GM18951 (cell line): ENCODE measurements at regions not wholly inside any gene's neighbourhood (a gene's known extent, or its start where the extent isn't known, plus 50 kb on each side); places are given as distances from the start of the nearest gene placed in this dataset.

Source experiments
- POLR2A ChIP-seq: IDR thresholded peaks from 4 replicates; pipeline ENCODE4 v1.6.1; 2011; ENCODE audit warnings: mild to moderate bottlenecking; ENCODE audit not compliant: insufficient read length, insufficient read depth; ENCODE audit errors: extremely low read depth
- in situ Hi-C: fragments of 300-500 bp; cut with MboI; formaldehyde crosslinking; loops from one replicate; pipeline ENCODE4 v1.12.0; 2022; ENCODE audit warnings: low sequenced_read_pairs, mixed read lengths, inconsistent platforms; ENCODE audit not compliant: unreplicated experiment

DNA sequence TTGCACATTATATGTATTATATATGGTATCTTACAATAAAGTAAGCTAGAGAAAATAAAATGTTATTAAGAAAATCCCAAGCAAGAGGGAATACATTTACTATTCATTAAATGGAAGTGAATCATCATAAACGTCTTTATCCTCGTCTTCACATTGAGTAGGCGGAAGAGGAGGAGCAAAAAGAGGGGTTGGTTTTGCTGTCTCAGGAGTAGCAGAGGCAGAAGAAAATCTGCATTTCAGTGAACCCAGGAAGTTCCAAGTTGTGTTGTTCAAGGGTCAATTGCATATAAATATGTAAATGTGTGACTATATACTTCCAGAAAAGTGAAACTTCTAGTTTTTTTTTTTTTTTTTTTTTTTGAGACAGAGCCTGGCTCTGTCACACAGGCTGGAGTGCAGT lies 301.4 kb downstream of the TMA16 start:
- in situ Hi-C loops: no loop called here
- no peak for TF ChIP-seq POLR2A

DNA sequence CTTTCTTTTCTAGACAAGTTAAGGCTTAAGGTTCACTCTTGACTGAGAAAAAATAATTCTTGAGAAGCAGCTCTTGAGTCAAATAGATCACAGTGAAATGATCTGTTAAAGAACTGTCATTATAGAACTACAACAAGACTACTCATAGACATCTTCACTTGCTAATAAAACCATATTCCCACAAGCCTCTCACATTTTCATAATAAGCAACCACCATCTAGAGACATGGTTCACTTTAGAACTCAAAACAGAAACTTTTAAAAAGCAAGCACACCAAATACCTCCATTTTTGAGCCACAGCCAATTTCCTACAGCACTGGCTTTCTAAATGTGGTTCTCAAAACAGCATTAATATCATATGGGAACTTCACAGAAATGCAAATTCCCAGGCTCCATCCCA lies 309.5 kb downstream of the TMA16 start:
- in situ Hi-C loops: no loop called here
- TF ChIP-seq POLR2A: no peak

DNA sequence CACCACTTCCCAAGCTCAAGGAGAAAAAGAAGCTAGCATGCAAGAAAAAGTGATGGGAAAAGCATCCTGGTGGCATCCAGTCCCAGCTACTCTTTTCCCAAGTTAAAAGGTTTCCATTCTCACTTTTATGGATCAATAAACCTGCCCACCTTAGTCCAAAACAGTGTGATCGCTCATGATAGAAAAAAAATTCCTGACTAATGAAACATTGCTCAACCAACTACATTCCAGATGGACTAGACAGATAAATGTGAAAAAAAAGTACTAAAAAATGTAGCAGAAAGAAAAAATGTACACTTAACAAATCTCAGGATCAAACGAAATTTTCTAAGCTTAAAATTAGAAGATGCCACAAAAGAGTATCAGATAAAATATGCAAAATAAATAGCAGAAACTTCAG lies 312.2 kb downstream of the TMA16 start:
- TF ChIP-seq POLR2A: no peak
- in situ Hi-C loops: no loop called here

DNA sequence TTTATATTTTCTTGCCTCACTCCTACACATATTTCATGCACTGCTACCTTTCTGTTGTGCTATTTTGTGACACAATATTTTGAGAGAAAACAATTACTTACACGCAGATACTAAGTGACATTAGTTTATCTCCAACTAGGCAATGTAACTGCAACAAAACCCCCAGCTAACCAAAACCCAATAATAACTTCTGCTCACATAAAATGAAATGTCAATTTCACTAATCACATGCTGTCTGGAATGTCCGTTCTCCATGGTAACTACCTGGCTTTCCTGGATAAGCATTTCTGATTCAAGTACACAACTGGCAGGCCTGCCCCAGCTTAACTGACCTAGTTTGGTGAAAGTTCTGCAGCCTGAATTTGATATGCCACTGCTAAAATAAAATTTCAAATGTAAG lies 313.5 kb downstream of the TMA16 start:
- in situ Hi-C loops: no loop called here
- TF ChIP-seq POLR2A: no peak

DNA sequence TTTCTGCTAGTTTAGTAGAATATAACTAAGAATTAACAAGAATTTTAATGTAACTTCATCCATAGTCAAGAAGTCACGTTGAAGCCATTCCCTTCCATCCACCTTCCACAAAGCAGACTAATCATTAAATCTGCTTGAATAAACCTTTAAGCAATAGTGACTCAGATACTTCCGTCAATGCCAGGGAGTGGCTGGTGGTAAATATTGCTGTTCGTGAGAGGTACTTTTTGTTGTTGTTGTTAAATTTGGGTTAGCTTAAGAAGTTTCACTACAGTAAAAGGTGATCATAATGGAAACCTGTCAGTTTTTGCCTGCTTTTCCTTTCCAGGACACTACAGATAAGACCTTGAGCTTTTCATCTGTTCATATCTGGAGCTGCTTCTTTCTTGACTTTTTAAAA lies 316.3 kb downstream of the TMA16 start:
- in situ Hi-C loops: no loop called here
- TF ChIP-seq POLR2A: no peak

DNA sequence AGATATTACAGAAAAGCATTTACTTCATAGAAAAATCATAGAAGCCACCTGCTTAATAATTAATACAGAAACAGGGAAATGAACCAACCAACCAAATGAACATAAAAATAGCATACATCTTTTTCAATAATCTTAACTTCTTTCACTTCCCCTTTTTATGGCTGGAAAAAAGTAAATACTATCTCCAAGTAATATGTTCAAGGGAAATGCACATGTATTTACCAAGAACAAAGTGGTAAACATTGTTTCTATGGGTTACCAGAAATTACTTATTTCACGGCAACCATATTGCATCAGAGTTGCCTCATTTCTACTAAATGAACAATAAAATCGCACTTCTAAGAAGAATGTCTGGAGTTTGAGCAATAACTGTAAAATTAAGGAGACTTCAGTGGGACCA lies 321.3 kb downstream of the TMA16 start:
- TF ChIP-seq POLR2A: no peak
- in situ Hi-C loops: no loop called here

DNA sequence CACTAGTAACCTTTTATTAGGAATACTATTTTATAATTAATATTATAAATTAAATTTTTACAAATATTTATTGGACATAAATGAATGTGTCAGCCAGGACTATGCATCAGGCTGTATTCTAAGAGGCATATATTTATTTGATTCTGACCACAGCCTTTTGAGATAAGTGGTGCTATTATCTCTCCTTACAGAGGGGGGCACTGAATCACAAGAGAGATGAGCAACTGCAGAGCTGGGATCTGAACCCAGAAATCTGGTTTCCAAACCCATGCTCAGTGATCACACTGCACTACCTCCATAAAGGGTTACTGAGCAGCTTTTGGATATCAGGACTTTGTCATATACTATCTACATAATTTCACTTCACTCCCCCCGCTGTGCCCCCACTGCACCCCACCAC lies 322.0 kb downstream of the TMA16 start:
- TF ChIP-seq POLR2A: no peak
- in situ Hi-C loops: no loop called here

DNA sequence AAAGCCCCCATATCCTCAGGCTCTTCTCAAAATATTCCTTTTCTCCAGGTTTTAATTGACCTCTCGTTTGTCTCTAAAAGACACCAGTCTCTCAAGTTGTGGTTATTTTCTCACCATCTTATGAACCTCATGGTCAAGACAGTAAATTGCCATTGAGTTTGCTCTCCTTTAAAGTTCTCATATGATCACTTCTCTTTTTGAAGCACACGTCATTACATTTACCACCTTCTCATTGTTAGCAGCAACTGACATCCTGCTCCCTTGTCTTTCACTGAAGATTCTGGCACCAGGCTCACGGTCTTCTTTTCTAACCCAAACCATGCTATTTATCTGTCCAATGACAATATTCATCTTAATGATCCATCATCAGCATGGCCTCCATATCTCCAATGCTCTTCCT lies 324.2 kb downstream of the TMA16 start:
- in situ Hi-C loops: no loop called here
- TF ChIP-seq POLR2A: no peak

DNA sequence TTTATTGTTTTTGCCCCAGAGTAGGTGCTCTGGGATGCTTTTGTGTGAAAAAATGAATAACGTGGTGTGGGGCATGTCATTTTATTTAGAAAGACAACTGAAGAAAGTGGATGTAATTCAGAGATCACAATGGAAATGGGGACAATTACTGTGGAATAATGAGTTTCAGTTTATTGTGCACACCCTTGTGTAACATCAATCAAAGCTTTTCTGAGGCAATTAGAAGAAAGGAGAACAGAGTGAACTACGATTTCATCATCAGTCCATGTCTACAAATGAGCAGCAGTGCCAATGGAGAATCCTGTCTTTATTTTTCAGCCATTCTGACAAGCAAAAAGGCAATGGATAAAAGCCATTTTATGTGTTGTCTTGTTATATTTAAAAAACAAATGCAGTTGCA lies 339.2 kb downstream of the TMA16 start:
- TF ChIP-seq POLR2A: no peak

DNA sequence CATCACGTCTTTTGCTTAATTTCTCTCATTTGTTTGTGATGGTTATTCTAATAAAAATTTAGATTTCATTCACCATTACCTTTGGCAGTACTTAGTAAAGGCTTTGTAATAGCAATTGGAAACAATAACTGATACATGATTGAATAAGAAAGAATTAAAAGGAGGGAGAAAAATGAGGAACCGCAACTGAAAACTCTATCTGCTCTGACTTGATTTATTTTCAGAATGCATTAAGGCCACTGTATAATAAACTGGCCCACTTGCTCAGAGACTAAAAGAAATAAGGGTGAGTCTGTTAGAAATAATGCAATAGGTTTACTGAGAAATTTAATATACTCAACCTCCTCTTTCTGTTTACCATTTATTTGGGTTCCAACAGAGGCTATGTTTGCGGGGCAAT lies 351.5 kb downstream of the TMA16 start:
- no peak for TF ChIP-seq POLR2A
- in situ Hi-C loops: no loop called here

More for the DNA sequence above, 339.2 kb downstream of the TMA16 start:
- in situ Hi-C loops: no loop called here

DNA sequence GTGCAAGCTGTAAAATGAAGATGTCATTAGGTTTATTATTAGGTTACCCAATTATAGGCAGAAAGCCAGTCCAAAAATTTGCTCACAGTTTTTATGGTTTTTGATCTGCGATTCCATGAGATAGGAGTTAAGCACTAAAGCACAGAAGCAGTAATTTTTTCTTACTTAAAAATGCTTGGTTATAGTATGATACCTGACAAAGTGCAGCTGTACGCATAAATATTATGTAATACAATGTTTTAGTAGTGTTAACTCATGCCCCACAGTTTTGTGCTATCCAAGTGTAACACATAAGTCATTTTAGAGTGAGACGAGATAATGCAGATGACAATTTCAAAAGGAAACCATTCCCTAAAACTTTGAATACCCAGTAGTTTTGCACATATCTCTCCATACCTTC lies 357.8 kb downstream of the TMA16 start:
- TF ChIP-seq POLR2A: no peak
- in situ Hi-C loops: no loop called here

DNA sequence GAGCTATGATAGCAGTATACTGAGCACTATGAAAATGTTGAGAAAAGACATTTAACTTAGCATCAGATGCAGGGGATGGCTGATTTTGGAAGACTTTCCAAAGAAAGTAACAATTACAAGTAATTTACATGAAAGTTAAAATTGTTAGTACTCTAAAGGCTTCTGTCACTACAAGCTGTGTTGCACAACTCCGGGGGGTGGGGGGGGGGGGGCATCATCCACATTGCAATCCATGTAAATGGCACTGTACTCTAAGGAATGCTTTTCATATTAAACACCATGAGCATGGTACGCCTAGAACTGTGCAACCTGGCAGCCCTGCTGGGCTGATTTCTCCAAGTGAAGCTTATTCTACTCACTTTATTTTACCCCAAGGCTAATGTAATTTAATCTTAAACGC lies 363.4 kb downstream of the TMA16 start:
- in situ Hi-C loops: no loop called here

DNA sequence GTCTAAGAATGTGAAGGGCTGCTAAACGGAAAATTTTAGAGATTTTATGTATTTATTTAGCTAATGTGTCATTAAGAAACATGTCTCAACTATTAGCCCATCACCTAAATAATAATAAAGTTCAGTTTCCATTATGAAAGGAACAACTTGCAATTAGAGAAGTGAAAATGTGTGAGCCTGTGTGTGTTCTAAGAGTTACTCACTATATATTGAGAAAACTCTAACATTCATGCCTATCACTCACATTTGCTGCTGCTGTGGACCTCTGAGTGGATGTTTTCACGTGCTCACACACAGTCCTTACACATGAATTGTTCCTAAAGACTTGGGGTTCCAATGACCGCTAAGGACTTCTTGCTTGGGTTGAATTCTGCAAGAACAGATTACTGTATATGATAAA lies 364.0 kb downstream of the TMA16 start:
- in situ Hi-C loops: no loop called here

More for the DNA sequence above, 363.4 kb downstream of the TMA16 start:
- TF ChIP-seq POLR2A: no peak

DNA sequence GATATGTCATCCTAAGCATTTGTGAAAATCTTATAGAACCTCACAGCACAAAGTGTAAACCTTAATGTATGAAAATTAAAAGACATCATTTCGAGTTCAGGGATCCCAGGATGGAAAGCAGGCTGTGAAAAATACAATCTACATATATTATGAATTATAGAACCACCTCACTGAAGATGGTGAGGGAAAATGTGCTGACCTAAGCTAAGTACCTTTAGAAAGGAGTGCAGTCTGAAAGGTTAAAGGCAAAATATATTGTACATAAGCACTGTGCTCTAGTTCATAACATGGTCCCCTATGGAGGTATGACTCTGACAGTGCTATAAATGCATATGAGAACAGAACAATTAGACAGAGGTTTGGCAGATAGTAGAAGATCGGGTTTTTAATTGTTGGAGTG lies 368.6 kb downstream of the TMA16 start:
- TF ChIP-seq POLR2A: no peak
- in situ Hi-C loops: no loop called here

More for the DNA sequence above, 364.0 kb downstream of the TMA16 start:
- no peak for TF ChIP-seq POLR2A

DNA sequence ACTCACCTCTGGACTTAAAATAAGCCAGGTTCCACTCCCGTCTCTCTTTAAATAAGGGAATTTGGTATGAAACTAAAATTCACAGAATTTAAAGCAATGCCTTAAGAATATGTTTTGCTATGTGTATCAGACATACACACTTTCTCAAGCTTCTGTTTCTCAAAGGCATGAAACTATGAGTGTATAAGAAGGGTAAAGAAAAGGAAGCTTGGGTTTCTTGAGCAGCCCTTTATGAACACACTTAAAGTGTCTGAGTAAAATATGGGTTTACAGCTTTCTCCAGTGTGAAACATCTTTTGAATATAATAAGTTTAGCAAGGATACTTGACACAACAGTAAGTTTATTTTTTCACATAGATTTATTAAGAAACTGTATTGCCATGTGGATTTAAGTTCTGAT lies 370.5 kb downstream of the TMA16 start:
- in situ Hi-C loops: no loop called here
- TF ChIP-seq POLR2A: no peak

DNA sequence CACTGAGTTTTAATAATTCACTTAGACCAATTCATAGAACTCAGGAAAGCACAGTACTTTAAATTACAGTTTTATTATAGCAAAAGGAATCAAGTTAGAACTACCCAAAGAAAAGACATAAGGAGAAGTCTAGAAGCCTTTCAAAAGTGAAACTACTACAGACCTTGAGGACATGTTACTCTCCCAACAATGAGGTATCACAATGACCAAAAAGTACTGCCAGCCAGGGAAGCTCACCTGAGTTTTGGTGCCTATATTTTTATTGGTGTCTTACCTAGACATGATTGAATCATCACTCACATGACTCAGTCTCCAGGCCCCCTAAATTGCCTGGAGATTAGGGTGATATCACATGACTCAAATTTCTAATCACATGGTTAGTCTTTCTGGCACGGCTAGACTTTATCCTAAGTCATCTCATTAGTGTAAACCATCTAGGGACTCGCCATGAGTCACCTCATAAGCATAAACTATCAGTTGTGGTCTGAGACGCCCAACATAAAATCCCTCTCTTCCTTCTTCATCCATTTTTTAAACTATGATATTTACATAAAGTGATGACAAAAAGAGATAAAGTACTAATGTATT lies 372.3 kb downstream of the TMA16 start:
- TF ChIP-seq POLR2A: no peak
- in situ Hi-C loops: no loop called here

DNA sequence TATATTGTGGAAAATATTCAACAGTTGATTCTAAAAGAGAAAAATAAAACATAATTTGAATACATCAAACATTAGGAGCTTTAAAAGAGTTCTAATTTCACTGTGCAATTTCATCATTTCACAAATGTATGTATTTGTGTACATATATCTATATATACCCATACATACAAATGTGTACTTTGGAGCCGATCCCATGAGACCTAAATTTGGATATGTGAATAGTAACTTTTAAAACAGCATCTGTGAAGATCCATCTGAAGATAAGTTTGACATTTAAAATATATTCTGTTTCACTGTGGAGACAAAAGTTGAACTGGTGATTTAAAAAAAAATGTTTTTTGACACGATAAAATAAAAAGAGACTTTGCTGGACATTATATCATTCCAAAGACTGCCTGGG lies 374.0 kb downstream of the TMA16 start:
- in situ Hi-C loops: no loop called here
- TF ChIP-seq POLR2A: no peak
